NOMO-1 (cell line): ENCODE measurements at regions not wholly inside any gene's neighbourhood (a gene's known extent, or its start where the extent isn't known, plus 50 kb on each side); places are given as distances from the start of the nearest gene placed in this dataset.
"Not testable (repeated sequence)": the region's sequence is repeated elsewhere in the genome, so short reads cannot be mapped to it uniquely, and the experiment has no call there.

Experiments
- DNase-seq, 2 experiments: peaks; one replicate each; lab custom pipeline; 2025; ENCODE audit not compliant: unreplicated experiment in 2 of 2; lab: John Stamatoyannopoulos, UW

GRCh38 chr5:68027519-68027918, 188.0 kb upstream of the PIK3R1 start:
- no peak for DNase-seq

GRCh38 chr5:68026092-68026885, 189.3 kb upstream of the PIK3R1 start:
- no peak for DNase-seq

- no peak for DNase-seq
These were observed 191.1 kb upstream of the PIK3R1 start for GRCh38 chr5:68024426-68024825.

- no peak for DNase-seq
These were observed 193.6 kb upstream of the PIK3R1 start for GRCh38 chr5:68021916-68022315.

GRCh38 chr5:68021227-68021626, 194.3 kb upstream of the PIK3R1 start:
- no peak for DNase-seq

- not testable (repeated sequence) for DNase-seq
These were observed 195.0 kb upstream of the PIK3R1 start for GRCh38 chr5:68020461-68020969.

GRCh38 chr5:68015381-68016302, 199.9 kb upstream of the PIK3R1 start:
- DNase-seq, result no peak

- DNase-seq, result no peak
These were observed 202.7 kb upstream of the PIK3R1 start for GRCh38 chr5:68012831-68013230.

- DNase-seq, result no peak
These were observed 203.1 kb upstream of the PIK3R1 start for GRCh38 chr5:68012429-68012828.

- no peak for DNase-seq
These were observed 203.8 kb upstream of the PIK3R1 start for GRCh38 chr5:68011801-68012200.

- no peak for DNase-seq
These were observed 204.2 kb upstream of the PIK3R1 start for GRCh38 chr5:68011259-68011760.

- no peak for DNase-seq
These were observed 204.8 kb upstream of the PIK3R1 start for GRCh38 chr5:68010740-68011139.

GRCh38 chr5:68007451-68007850, 208.1 kb upstream of the PIK3R1 start:
- DNase-seq, result peak; percentile 78 to 92

GRCh38 chr5:68002836-68003235, 212.7 kb upstream of the PIK3R1 start:
- DNase-seq, result no peak

GRCh38 chr5:68000805-68001204, 214.8 kb upstream of the PIK3R1 start:
- DNase-seq, result no peak

- DNase-seq, result no peak
These were observed 216.2 kb upstream of the PIK3R1 start for GRCh38 chr5:67999391-67999790.

GRCh38 chr5:67998709-67999261, 216.8 kb upstream of the PIK3R1 start:
- DNase-seq, result no peak

- DNase-seq, result no peak
These were observed 217.6 kb upstream of the PIK3R1 start for GRCh38 chr5:67997892-67998457.

- no peak for DNase-seq
These were observed 218.4 kb upstream of the PIK3R1 start for GRCh38 chr5:67997148-67997547.

GRCh38 chr5:67996596-67996995, 219.0 kb upstream of the PIK3R1 start:
- DNase-seq, result no peak

GRCh38 chr5:67992923-67993322, 222.6 kb upstream of the PIK3R1 start:
- DNase-seq, result no peak
